ENCODE measurements at regions not wholly inside any gene's neighbourhood (a gene's known extent, or its start where the extent isn't known, plus 50 kb on each side); places are given as distances from the start of the nearest gene placed in this dataset.

GRCh38 chr20:60815656-60816055, 436.4 kb upstream of the CDH4 start:
- TF ChIP-seq CTCF (conservative IDR thresholded peaks at IDR 0.05; ENCODE audit: control insufficient read depth, insufficient read depth, low read depth, low read length), result no peak
- no peak for DNase-seq (ENCODE audit: low read depth)
- no peak overlapping the region for H3K4me3 ChIP-seq (ENCODE audit: control insufficient read depth, low read depth, low read length)

GRCh38 chr20:60816901-60817300, 435.2 kb upstream of the CDH4 start:
- no peak for TF ChIP-seq CTCF (conservative IDR thresholded peaks at IDR 0.05; ENCODE audit: control insufficient read depth, insufficient read depth, low read depth, low read length)
- no peak overlapping the region for H3K4me3 ChIP-seq (ENCODE audit: control insufficient read depth, low read depth, low read length)
- no peak for DNase-seq (ENCODE audit: low read depth)

- TF ChIP-seq CTCF (conservative IDR thresholded peaks at IDR 0.05; ENCODE audit: control insufficient read depth, insufficient read depth, low read depth, low read length), result no peak
- no peak for DNase-seq (ENCODE audit: low read depth)
- H3K4me3 ChIP-seq (ENCODE audit: control insufficient read depth, low read depth, low read length), result no peak overlapping the region
Measured at GRCh38 chr20:60817891-60818290, 434.2 kb upstream of the CDH4 start.

- no peak overlapping the region for H3K4me3 ChIP-seq (ENCODE audit: control insufficient read depth, low read depth, low read length)
- TF ChIP-seq CTCF (conservative IDR thresholded peaks at IDR 0.05; ENCODE audit: control insufficient read depth, insufficient read depth, low read depth, low read length), result no peak
- DNase-seq (ENCODE audit: low read depth), result no peak
Measured at GRCh38 chr20:60819511-60819910, 432.6 kb upstream of the CDH4 start.

GRCh38 chr20:60820149-60820548, 431.9 kb upstream of the CDH4 start:
- no peak for TF ChIP-seq CTCF (conservative IDR thresholded peaks at IDR 0.05; ENCODE audit: control insufficient read depth, insufficient read depth, low read depth, low read length)
- no peak overlapping the region for H3K4me3 ChIP-seq (ENCODE audit: control insufficient read depth, low read depth, low read length)
- no peak for DNase-seq (ENCODE audit: low read depth)

- no peak for DNase-seq (ENCODE audit: low read depth)
- no peak for TF ChIP-seq CTCF (conservative IDR thresholded peaks at IDR 0.05; ENCODE audit: control insufficient read depth, insufficient read depth, low read depth, low read length)
Measured at GRCh38 chr20:60820918-60821317, 431.1 kb upstream of the CDH4 start.

More at GRCh38 chr20:60820918-60821317, 431.1 kb upstream of the CDH4 start:
- H3K4me3 ChIP-seq (ENCODE audit: control insufficient read depth, low read depth, low read length), result no peak overlapping the region

Measured in fibroblast of mammary gland (primary cell).